GM21825 (cell line): ENCODE measurements at regions not wholly inside any gene's neighbourhood (a gene's known extent, or its start where the extent isn't known, plus 50 kb on each side); places are given as distances from the start of the nearest gene placed in this dataset.
"Not testable (repeated sequence)": the region's sequence is repeated elsewhere in the genome, so short reads cannot be mapped to it uniquely, and the experiment has no call there.

ENCODE experiments used
- ATAC-seq: cut with Tn5 transposase; IDR thresholded peaks from one replicate; pipeline ENCODE4 v1.9.1; 2021; ENCODE audit warnings: mild to moderate bottlenecking, moderate library complexity; ENCODE audit not compliant: unreplicated experiment

DNA sequence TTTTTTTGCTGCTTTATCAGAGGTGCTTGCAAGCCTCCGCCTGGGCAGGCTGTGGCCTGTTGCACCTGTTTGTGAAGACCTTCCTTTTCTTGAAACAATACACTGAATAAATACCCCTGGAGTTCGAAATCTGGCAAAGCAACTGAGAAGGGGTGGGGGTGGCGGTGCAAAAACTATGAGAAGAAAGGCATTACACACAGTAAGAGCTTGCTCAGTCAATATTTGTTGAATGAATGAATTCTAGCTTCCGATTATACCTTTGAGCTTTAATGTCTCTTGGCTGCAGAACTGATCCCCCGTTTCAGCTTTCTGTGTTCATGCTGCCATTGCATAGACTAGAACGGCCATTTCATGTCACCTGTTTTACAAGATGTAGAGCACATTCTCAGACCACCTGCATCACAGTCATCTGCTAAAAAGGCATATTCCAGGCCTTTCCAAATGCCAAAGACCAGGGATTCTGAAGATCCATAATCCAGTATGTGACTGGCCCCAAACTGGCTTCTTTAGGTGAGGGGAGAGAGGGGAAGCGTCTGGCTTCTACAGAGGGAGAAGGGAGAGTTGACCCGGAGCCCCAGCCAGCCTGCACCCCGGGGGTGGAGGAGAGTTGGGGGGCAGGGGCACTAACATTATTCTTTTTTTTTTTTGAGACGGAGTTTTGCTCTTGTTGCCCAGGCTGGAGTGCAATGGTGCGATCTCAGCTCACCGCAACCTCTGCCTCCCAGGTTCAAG, 111.5 kb downstream of the ETS2 start:
- ATAC-seq = no peak

DNA sequence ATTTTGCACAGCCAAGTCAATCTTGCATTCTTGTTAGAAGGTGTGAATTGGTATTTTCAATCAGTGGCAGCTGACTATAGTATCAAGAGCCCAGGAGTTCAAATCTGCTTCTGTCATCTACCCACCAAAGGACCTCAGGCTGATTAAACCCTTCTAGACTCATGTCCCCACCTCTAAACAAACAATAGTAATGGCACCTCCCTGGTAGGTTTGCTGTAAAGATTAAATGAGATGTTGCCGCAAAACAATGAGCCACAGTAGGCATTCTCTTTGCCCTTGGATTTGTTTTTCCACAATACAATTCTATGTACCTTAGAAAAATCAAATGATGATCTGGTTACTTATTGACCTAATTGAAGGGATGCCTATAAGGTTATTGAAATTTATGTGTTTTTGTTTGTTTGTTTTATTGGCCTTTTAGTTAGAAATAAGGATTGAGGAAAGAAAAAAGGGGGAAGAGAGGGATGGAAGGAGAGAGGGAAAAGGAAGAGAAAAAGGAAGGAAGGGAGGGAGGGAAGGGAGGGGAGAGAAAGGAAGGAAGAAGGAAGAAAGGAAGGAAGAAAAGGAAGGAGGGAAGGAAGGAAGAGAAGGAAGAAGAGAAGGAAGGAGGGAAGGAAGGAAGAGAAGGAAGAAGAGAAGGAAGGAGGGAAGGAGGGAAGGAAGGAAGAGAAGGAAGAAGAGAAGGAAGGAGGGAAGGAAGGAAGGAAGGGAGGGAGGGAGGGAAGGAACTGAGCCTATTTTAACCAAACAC, 110.7 kb downstream of the ETS2 start:
- ATAC-seq = no peak

DNA sequence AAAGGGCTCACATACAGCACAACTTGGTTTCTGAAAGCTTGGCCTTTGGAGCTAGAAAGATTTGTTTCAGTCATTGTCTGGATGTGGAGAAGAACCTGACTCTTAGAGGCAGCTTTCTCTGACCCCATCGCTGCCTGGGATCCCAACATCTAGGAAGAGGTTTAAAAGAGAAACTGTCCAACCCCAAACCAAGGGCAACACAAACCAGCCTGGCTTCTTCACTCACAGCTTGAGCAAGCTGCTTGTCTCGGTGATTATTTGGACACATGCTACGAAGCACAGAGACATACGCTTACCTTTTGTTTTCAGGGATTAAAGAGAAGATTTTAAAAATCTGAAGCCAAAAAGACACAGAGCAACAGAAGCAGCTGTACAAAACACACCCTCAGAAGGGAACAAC, 109.8 kb downstream of the ETS2 start:
- ATAC-seq = no peak

DNA sequence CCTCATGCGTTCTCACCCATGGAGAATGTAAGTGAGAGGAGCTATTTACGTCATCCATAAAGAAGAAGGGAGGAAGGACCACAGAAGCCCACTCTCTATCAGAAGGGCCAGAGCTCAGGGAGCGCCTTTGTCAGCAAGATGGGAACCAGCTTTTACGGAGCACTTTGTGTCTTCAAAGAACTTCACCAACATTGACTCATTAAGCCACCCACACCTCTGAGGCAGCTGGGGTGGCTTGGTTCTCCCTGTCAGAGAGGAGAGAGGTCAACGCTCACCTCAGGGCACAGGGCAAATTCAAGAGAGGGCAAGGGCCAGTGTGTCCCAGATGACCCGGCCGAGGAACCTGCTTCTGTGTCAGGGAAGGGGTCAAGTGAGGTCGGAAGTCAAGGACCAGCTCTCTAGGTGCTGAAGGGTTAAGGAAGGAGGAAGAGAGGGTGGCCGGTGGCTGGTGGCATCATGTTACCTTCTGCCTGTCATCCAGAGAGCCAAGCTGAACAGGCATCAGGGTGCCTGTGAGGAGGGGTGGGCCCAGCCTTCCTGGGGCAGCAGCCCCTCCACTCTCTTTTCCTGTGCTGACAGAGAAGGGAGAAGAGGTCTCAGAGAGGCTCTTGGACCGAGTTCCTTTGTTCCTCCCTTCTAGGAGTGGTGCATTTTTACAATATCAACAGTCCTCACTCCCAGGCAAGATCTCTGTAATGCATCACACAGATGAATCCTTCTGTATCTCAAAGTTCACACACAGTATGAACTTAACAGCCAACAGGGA, 109.0 kb downstream of the ETS2 start:
- no peak for ATAC-seq

DNA sequence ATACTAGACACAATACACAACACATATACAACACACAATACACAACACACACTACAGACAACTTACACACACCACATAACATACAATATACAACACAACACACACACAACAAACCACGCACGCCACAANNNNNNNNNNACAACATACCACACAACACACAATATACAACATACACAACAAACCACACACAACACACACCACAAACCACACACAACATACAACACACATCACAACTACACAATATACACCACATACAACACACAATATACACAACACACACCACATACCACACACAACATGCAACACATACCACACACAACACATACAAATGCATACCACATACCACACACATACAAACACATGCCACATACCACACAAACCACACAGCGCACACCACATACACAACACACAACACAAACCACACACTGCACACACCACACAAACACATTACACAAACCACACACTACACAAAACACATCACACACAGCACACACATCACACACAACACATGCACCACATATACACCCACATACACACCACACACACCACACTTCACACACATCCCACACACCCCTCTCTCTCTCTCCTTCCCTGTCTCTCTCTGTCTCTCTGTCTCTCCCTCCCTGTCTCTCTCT, 108.3 kb downstream of the ETS2 start:
- no peak for ATAC-seq

DNA sequence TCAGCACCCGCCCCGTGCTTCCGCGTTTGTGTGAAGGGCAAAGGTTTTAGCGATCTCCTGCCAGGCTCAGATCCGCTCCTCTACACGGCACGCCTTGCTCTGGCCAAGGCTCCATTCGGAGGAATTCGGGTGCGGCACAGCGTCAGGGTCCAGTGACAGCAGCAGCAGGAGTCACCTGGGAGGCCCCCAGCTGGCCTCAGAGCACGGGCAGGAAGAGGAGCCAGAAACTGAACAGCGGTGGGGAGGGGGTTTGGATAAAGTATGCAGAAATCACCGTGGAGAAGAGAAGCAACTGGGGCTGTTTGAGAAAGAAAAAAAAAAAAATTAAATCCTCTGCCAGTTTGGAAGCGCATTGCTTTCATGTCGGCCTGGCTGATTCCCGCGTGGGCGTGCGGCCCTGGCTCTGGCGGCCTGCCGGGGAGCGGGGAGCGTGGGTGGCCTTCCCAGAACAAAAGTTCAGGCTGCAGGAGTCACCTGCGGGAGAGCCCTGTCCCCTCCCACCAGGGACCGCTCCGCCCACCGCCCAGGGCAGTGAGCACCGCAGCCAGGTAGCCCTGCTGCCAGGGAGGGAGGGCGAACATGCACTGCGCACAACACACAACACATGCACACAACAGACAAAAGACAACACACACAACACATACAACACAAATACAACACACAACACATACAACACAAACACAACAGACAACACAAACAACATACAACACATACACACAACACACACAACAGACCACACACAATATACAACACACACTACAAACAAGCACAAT, 107.6 kb downstream of the ETS2 start:
- no peak for ATAC-seq

DNA sequence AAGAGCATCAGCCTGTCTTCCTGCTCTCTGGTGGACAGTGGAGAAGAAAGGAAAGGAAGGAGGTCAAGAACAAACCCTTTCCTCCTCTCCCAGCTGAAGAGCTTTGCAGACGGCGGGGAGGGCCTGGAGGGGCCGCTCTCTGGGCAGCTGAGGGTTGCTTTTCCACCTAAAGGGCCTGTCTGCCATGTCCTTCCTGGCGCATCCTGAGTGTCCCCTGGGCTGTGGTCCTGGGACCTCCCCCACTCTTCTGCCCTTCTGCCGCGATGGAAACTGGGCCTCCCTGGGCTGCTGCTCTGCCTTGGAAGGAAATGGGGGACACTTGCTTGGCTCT, 107.0 kb downstream of the ETS2 start:
- no peak for ATAC-seq

DNA sequence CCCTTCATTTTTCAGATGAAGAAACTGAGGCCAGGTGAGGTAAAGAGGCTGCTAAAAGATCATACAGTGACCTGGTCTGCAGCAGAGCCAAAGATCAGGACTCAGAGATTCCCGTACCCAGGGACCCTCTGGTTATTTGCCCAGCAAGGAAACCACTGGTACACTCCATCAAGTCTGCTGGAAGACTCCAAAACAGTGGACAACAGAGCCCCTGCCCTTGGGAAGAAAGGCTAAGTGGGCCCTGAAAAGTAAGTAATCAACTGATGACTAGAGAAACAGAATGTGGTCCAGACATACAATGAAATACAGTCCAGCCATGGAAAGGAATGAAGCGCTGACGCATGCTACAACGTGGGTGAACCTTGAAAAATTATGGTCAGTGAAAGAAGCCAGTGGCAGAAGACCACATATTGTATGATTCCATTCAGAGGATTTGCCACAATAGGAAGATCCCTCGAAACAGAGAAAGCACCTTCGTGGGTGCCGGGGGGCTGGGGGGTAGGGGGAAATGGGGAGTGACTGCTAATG, 106.4 kb downstream of the ETS2 start:
- no peak for ATAC-seq

DNA sequence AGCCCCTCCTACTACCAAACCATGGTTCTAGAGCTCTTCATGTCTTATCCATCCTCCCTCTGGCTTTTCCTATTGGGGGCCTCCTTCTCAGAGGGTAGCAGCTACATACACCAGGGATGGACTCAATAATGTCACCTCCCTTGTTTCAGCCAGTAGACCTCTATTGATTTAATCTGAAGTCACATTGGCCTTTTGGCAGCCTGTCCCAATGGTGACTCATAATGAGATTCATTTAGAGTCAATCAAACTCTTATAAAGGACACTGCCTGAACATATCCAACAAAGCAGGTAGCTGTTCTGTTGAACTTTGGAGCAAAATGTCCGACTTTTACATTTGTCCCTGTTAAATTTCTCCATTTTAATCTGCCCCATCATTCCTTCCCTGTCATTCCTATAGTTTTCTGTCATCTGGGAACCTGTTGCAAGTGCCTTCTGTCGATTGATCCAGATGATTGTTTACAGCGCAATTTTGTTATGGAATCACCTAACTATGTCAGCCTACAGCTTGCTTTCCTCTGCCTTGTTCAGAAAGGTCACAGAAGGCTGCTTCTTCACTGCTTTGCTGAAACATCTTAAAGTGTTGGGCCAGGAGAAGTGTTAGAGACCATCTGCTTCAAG, 105.9 kb downstream of the ETS2 start:
- ATAC-seq = no peak

DNA sequence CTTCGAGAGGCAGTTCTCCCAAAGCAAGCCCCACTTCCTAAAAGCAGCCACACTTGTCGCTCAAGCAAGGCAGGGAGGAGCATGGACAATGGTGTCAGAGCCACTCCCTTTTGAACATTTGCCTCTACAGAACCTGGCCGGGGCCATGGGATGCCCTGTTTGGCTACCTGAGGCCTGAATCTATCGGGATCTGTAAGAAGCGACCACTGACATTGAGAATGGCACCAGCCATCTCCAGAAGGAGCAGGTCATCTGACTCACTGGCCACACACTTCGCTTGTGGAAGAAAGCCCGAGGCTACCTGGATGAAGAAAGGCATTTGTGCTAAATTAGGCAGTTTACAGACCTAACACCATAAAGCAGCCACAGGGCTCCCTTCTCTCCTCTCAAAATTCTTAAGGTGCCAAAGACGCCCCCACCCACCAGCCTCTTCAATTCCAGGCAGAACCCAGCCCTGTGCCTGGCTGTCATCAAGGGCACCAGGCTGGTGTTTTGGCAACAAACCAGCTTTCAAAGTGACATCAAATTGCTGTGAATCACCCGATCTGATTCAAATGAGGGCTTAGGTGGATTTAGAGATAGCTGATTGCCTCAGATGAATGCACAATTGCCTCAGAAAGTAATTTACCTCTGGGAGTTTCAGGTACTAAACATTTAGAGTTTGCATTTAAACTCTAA, 104.8 kb downstream of the ETS2 start:
- ATAC-seq = no peak

DNA sequence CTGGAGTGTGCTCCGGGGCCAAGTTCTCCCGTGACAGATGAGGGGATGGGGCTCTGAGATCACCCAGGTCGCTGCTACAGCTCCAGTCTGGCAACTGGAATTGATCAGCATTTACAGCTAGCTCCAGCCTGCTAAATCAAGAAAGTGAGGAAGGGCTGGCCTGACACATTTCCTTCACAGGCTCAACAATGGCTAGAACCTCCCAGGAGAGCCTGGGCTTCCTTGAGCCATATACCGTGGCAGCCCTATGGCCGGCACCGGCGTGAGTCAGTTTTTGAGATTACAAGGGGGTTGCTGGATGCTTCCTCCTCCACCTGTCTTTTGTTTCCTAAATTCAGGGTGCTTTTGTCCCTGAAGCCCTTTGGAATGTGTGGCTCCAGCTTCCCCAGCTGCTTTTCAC, 104.2 kb downstream of the ETS2 start:
- ATAC-seq = no peak

DNA sequence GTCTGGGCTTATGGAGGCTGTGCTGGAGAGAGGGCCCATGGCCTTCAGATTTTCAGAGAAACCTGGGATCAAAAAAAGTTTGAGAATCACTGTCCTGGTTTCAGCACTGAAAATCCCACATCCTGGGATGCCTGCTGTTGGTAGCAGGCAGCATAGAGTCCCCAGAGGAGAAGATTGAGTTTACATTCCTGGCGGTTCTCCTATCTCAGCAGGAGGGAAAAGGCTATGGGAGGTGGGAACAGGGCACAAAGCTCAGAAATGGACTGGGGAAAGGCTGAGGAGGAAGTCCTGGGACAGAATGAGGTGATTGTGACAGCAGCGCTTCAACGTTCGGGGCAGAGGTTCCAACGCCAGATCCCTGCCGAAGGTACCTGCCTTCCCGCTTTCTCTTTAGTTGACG, 103.4 kb downstream of the ETS2 start:
- ATAC-seq = no peak

DNA sequence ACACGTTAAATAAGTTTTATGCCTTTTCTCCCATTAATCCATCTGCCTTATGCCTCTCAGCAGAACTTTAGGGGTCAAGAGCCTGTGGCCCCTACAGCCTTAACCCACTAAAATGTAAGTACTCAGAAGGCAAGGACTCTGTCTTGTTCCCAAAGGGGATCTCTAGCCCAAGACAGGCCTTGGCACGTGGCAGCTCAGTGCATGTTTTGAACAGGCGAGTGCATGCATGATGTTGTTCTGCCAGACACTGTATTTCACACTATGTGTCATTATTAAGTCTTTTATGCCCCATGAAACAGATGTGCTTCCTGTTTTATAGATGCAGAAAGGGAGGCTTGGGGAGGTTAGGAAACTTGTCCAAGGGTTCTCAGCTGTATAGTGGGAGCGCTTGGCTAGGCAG, 102.8 kb downstream of the ETS2 start:
- no peak for ATAC-seq

DNA sequence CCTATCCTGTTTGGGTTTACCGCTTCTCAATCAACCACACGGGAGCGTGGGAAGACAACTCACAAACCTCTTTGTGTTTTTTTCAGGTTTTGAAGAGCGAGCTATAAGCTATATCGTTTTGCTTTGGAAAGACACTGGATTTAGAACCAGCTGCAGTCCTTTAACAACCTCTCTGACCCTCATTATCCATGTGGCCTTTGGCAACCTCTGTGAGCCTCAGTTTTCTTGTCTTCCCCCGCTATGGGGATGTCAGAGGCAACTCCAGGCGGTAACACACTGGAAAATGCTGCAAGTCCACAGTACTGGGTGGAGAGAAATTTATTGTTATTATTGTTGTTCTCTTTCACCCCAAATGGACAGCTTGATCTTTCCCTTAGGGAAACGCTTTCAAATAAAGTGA, 100.0 kb downstream of the ETS2 start:
- ATAC-seq = no peak

DNA sequence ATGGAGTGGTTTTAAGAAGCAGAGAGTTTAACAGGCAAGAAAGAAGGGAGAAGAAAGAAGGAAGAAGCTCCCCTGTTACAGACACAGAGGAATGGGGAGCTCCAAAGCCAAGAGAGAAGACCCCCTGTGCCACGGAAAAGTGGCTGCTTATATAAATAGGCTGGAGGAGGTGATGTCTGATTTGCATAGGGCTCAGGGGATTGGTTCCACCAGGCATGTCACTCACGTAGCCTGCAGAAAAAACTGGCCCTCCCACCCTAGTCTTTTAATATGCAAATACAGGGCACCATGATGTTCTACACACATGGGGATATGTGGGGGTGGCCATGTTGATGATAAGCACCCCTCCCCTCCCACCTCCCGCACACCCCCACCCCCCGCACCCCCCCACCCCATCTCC, 99.6 kb downstream of the ETS2 start:
- no peak for ATAC-seq

DNA sequence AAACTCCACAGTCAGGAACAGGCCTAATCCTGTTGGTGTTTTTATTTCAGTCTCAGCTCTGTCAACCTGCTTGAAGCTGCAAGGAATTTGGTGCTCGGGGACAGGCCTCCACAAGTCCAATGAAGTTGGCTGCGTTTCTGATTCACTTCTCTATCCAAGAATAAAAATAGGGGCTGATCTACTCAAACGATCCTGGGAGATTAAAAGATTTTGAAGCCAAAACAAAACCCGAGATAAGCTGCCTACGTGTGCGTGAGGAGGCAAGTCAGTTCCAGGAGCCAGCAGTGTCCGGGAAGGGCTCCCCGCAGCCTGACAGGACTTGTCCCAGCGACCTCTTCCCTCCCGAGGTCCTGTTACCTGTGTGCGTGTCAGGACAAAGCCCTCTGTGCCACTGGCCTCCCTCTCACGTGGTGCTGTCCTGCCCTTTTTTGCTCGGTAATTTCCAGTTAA, 98.0 kb downstream of the ETS2 start:
- no peak for ATAC-seq

DNA sequence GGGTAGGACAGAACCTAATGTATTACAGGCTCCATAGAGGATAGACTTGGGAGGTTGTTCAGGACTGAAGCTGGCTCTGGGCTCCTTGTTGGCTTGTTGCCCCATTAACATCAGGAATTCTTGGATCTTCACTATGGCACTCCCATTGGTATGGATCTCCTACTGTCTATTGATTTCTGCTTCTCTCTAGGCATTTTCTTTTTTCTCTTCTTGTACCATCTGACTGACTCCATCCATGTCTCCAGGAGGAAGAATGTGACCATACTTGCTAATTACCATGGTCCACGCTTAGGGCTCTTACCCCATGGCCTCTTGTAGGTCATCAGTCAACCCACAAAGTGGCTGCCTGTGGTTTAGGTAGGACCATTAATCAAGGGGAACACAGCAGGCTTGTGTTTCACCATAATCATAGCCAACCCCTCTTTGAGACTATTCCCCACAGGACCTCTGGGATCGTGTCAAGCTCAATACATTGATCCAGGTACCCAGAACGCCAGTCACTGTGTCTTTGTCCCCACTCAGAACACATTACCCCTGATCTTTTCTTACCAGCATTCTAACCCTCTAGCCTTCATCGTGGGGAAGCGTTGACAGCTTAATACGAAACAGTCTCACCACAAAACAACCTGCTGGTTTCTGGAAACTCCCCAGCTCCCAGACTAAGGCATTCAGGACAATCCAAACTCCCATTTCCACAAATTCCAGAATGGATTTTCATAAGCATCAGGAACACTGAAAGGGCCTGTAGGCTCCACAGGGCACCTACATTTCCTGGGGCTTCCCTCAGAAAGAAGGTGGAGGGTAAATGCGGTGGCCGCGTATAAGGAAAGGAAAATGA, 97.1 kb downstream of the ETS2 start:
- ATAC-seq = no peak

DNA sequence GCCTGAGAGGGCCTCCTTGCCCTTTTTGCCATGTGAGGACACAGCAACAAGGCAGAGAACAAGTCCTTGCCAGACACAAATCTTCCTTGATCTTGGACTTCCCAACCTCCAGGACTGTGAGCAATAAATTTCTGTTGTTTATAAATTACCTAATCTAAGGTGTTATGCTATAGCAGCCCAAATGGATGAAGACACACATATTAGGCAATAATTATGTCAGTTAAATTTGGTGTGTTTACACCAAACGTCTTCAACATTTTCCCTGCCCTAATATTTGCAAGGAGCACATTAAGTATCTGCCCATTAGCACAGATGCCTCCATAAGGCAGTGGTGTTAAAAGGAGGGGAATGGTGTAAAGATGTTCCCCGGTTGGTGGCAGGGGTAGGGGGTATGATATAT, 94.8 kb downstream of the ETS2 start:
- no peak for ATAC-seq

DNA sequence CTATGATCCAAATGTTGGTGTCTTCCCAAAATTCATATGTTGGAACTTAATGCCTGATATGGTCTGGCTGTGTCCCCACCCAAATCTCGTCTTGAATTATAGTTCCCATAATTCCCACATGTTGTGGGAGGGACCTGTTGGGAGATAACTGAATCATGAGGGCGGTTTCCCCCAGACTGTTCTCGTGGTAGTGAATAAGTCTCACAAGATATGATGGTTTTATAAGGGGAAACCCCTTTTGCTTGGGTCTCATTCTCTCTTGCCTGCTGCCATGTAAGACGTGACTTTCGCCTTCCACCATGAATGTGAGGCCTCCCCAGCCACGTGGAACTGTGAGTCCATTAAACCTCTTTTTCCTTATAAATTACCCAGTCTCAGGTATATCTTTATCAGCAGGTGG, 94.3 kb downstream of the ETS2 start:
- ATAC-seq = not testable (repeated sequence)
